H1 (cell line): ENCODE measurements at regions not wholly inside any gene's neighbourhood (a gene's known extent, or its start where the extent isn't known, plus 50 kb on each side); places are given as distances from the start of the nearest gene placed in this dataset.

ENCODE experiments used
- CTCF ChIA-PET: fragments of 300-600 bp; sonication (Branson Sonifier 250); formaldehyde crosslinking; loops from one replicate; lab custom pipeline; 2021; ENCODE audit not compliant: partially characterized antibody; lab: Charles Lee
- POLR2A ChIA-PET: fragments of 300-600 bp; sonication (Branson Sonifier 250); formaldehyde crosslinking; loops from one replicate; lab custom pipeline; 2021; ENCODE audit warnings: inconsistent platforms; ENCODE audit not compliant: partially characterized antibody; lab: Charles Lee
- DNase-seq, 2 experiments: peaks; one replicate each; pipeline versions ENCODE4 v3.0.0 to v3.0.0-alpha.2; 2010 to 2022; ENCODE audit warnings: low spot score in 2 of 2, low read depth in 1 of 2, mixed read lengths in 1 of 2
- FAIRE-seq: peaks from 2 replicates; lab custom pipeline; 2011; peaks lifted over from hg19 to GRCh38; lab: Jason Lieb, UNC
- H2AFZ ChIP-seq: 2 replicates; pipeline ENCODE4 v1.8.1; 2012; ENCODE audit warnings: low read length, inconsistent platforms
- H2AK5ac ChIP-seq: 2 replicates; pipeline ENCODE4 v1.6.1; 2013; ENCODE audit warnings: low read depth, low read length
- H2BK120ac ChIP-seq: replicated peaks from 2 replicates; pipeline ENCODE3; 2013; ENCODE audit warnings: low read depth, low read length, inconsistent platforms
- H2BK12ac ChIP-seq: 2 replicates; pipeline ENCODE4 v1.6.1; 2013; ENCODE audit warnings: low read depth, low read length
- H2BK15ac ChIP-seq: 2 replicates; pipeline ENCODE4 v1.6.1; 2013; ENCODE audit warnings: low read length
- H2BK20ac ChIP-seq: 2 replicates; pipeline ENCODE4 v1.6.1; 2013; ENCODE audit warnings: low read length
- H2BK5ac ChIP-seq: 2 replicates; pipeline ENCODE4 v1.6.1; 2013; ENCODE audit warnings: low read depth, low read length
- H3K14ac ChIP-seq: 2 replicates; pipeline ENCODE4 v1.6.1; 2013; ENCODE audit warnings: inconsistent platforms; ENCODE audit not compliant: insufficient read length
- H3K18ac ChIP-seq: 2 replicates; pipeline ENCODE4 v1.6.1; 2013; ENCODE audit warnings: low read length; ENCODE audit errors: extremely low read depth
- H3K23ac ChIP-seq: 2 replicates; pipeline ENCODE4 v1.6.1; 2013; ENCODE audit warnings: inconsistent platforms; ENCODE audit not compliant: insufficient read length
- H3K23me2 ChIP-seq: 2 replicates; pipeline ENCODE4 v1.6.1; 2013; ENCODE audit warnings: low read depth, low read length
- H3K27ac ChIP-seq: 2 replicates; pipeline ENCODE4 v1.6.1; 2011; ENCODE audit warnings: low read depth, low read length, inconsistent platforms
- H3K27me3 ChIP-seq, 4 experiments: replicated peaks in 1 of 4; 1 replicate in 1 of 4; 2 replicates in 3 of 4; pipeline versions ENCODE4 v1.6.1 to v1.8.1; 2011 to 2013; ENCODE audit warnings: low read length in 3 of 4, mild to moderate bottlenecking in 3 of 4, inconsistent platforms in 2 of 4, mixed read lengths in 2 of 4, moderate library complexity in 1 of 4; ENCODE audit not compliant: control insufficient read depth in 3 of 4, insufficient read depth in 3 of 4; ENCODE audit errors: extremely low read depth in 1 of 4
- H3K36me3 ChIP-seq, 4 experiments: 2 replicates each; pipeline versions ENCODE4 v1.6.1 to v1.8.1; 2011 to 2013; ENCODE audit warnings: mild to moderate bottlenecking in 4 of 4, low read length in 3 of 4, moderate library complexity in 2 of 4, control low read depth in 1 of 4, inconsistent platforms in 1 of 4; ENCODE audit not compliant: insufficient read depth in 4 of 4, control insufficient read depth in 2 of 4
- H3K4ac ChIP-seq: replicated peaks from 2 replicates; pipeline ENCODE3; 2013; ENCODE audit warnings: low read length, low read depth, mixed read lengths, inconsistent platforms; ENCODE audit not compliant: insufficient read length
- H3K4me1 ChIP-seq, 4 experiments: replicated peaks in 1 of 4; 1 replicate in 1 of 4; 2 replicates in 3 of 4; pipeline versions ENCODE4 v1.6.1 to v1.8.1; 2011 to 2013; ENCODE audit warnings: low read length in 3 of 4, inconsistent platforms in 2 of 4, mixed read lengths in 1 of 4; ENCODE audit not compliant: insufficient read depth in 4 of 4, control insufficient read depth in 3 of 4
- H3K4me2 ChIP-seq, 2 experiments: 2 replicates each; pipeline versions ENCODE4 v1.6.1 to v1.8.1; 2011 to 2013; ENCODE audit warnings: low read depth in 2 of 2, low read length in 2 of 2, control low read depth in 1 of 2, inconsistent platforms in 1 of 2, mild to moderate bottlenecking in 1 of 2; ENCODE audit not compliant: insufficient read depth in 1 of 2
- H3K4me3 ChIP-seq, 4 experiments: fragments of 200-600, 300-600 bp in 1 of 4; sonication (generic), shearing (Covaris generic), sonication (Bioruptor Twin) in 1 of 4; 2 replicates each; pipeline versions ENCODE4 v1.5.1 to v1.8.1; 2011 to 2016; ENCODE audit warnings: low read length in 4 of 4, low read depth in 3 of 4, control low read depth in 2 of 4, inconsistent platforms in 2 of 4, mild to moderate bottlenecking in 2 of 4, mixed read lengths in 1 of 4, moderate library complexity in 1 of 4; ENCODE audit not compliant: insufficient read depth in 2 of 4; ENCODE audit errors: extremely low read depth in 1 of 4
- H3K56ac ChIP-seq: replicated peaks from 2 replicates; pipeline ENCODE3; 2013; ENCODE audit warnings: low read depth, mild to moderate bottlenecking, mixed read lengths, low read length, inconsistent platforms; ENCODE audit not compliant: insufficient read length
- H3K79me1 ChIP-seq: 2 replicates; pipeline ENCODE4 v1.6.1; 2013; ENCODE audit warnings: low read depth, low read length, control low read depth
- H3K79me2 ChIP-seq, 2 experiments: 2 replicates each; pipeline versions ENCODE4 v1.6.1 to v1.8.1; 2012 to 2013; ENCODE audit warnings: low read length in 2 of 2, mild to moderate bottlenecking in 2 of 2, inconsistent platforms in 1 of 2; ENCODE audit not compliant: insufficient read depth in 2 of 2, control insufficient read depth in 1 of 2
- H3K9ac ChIP-seq, 4 experiments: replicated peaks in 1 of 4; 1 replicate in 1 of 4; 2 replicates in 3 of 4; pipeline versions ENCODE4 v1.6.1 to v1.8.1; 2011 to 2013; ENCODE audit warnings: low read depth in 3 of 4, low read length in 3 of 4, control low read depth in 2 of 4, mild to moderate bottlenecking in 2 of 4, moderate library complexity in 2 of 4, inconsistent platforms in 1 of 4; ENCODE audit errors: extremely low read depth in 1 of 4
- H3K9me3 ChIP-seq, 2 experiments: 2 replicates each; pipeline versions ENCODE4 v1.6.1 to v1.8.1; 2012 to 2013; ENCODE audit warnings: mild to moderate bottlenecking in 2 of 2, moderate library complexity in 2 of 2, control low read depth in 1 of 2, inconsistent platforms in 1 of 2, low read depth in 1 of 2, low read length in 1 of 2, mixed read lengths in 1 of 2; ENCODE audit not compliant: insufficient read depth in 2 of 2
- H4K20me1 ChIP-seq, 2 experiments: replicated peaks in 1 of 2; 2 replicates each; pipeline versions ENCODE3 to v1.8.1; 2011 to 2013; ENCODE audit warnings: inconsistent platforms in 2 of 2, low read length in 2 of 2, mild to moderate bottlenecking in 1 of 2; ENCODE audit not compliant: insufficient read depth in 2 of 2, control insufficient read depth in 1 of 2
- H4K5ac ChIP-seq: 2 replicates; pipeline ENCODE4 v1.6.1; 2013; ENCODE audit warnings: low read length, low read depth, mixed read lengths, inconsistent platforms; ENCODE audit not compliant: insufficient read length
- H4K8ac ChIP-seq: 2 replicates; pipeline ENCODE4 v1.8.0; 2013; ENCODE audit warnings: mild to moderate bottlenecking, moderate library complexity, low read length, inconsistent platforms; ENCODE audit not compliant: insufficient read depth; ENCODE audit errors: extremely low read depth
- H4K91ac ChIP-seq: replicated peaks from 2 replicates; pipeline ENCODE3; 2013; ENCODE audit warnings: low read length, mixed read lengths, inconsistent platforms; ENCODE audit not compliant: insufficient read length
- BACH1 ChIP-seq: IDR thresholded peaks from 2 replicates; pipeline ENCODE4 v1.6.1; 2012; ENCODE audit warnings: low read length, improper control_type of control experiment
- BRCA1 ChIP-seq: IDR thresholded peaks from 2 replicates; pipeline ENCODE4 v1.6.1; 2012; ENCODE audit warnings: low read depth, low read length, improper control_type of control experiment
- FOSL1 ChIP-seq: IDR thresholded peaks from 2 replicates; pipeline ENCODE4 v1.6.1; 2011; ENCODE audit warnings: mild to moderate bottlenecking, low read depth, low read length, moderate library complexity; ENCODE audit not compliant: insufficient read depth
- KDM4A ChIP-seq: IDR thresholded peaks from one replicate; pipeline ENCODE4 v1.7.1; 2012; ENCODE audit warnings: low read depth, mild to moderate bottlenecking, moderate library complexity, low read length, inconsistent platforms; ENCODE audit not compliant: severe bottlenecking
- NANOG ChIP-seq: IDR thresholded peaks from 2 replicates; pipeline ENCODE4 v1.6.1; 2011; ENCODE audit warnings: low read length, low read depth, mild to moderate bottlenecking, inconsistent platforms; ENCODE audit not compliant: insufficient read depth, poor library complexity, severe bottlenecking
- RBBP5 ChIP-seq: IDR thresholded peaks from 2 replicates; pipeline ENCODE4 v1.7.1; 2012; ENCODE audit warnings: low read depth, mild to moderate bottlenecking, inconsistent platforms, low read length, moderate library complexity, borderline replicate concordance
- RXRA ChIP-seq: IDR thresholded peaks from 2 replicates; pipeline ENCODE4 v1.6.1; 2011; ENCODE audit warnings: low read depth, mild to moderate bottlenecking, low read length, moderate library complexity; ENCODE audit not compliant: insufficient read depth
- SIRT6 ChIP-seq: IDR thresholded peaks from one replicate; pipeline ENCODE4 v1.7.1; 2012; ENCODE audit warnings: low read length, inconsistent platforms
- SIX5 ChIP-seq: IDR thresholded peaks from 2 replicates; pipeline ENCODE4 v1.6.1; 2011; ENCODE audit warnings: mild to moderate bottlenecking, low read depth, low read length
- SP2 ChIP-seq: IDR thresholded peaks from 2 replicates; pipeline ENCODE4 v1.6.1; 2012; ENCODE audit warnings: mild to moderate bottlenecking, low read length, inconsistent platforms
- TBP ChIP-seq: IDR thresholded peaks from 2 replicates; pipeline ENCODE4 v1.6.1; 2011; ENCODE audit warnings: low read depth, low read length, improper control_type of control experiment

DNA sequence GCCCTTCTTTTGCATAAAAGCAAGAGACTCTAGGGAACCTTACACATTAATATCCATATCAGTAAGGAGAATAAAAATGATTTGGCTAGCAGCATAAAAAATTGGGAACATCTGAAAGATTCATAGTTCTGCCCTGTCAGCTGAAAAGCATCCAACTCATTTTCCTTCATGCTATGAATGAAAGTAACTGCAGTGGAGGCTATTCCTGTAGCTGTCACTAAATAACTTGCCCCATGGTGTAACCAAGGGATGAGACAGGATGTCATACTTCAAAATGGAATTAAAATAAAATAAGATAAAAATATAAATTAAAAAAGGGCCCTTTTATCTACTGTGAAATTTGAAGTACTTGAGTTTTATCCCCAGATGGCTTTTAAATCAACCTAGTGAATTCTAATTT lies 878.8 kb downstream of the C4orf33 start:
- ChIA-PET POLR2A (no interaction called here), CTCF (interaction anchor here (0.6 to 0.9 kb wide), 2 partner anchors 8 to 28 kb away, joined by 3 read pairs; no protein-coding TSS in a partner anchor)
- no peak overlapping the region for H2BK20ac ChIP-seq

More for the DNA sequence above, 878.8 kb downstream of the C4orf33 start:
- Histone ChIP-seq H3K27ac (no peak overlapping the region), H3K36me3 (no peaks in the 10 kb centered on the region), H2AK5ac (no peak overlapping the region), H3K27me3 (no peaks in the 10 kb centered on the region), H2BK15ac (no peak overlapping the region), H4K91ac (no peak overlapping the region), H4K20me1 (no peaks in the 10 kb centered on the region), H3K79me1 (no peaks in the 10 kb centered on the region), H3K79me2 (no peaks in the 10 kb centered on the region), H3K9ac (no peak overlapping the region), H3K14ac (no peak overlapping the region), H3K23ac (no peak overlapping the region), H2AFZ (no peak overlapping the region), H2BK5ac (no peak overlapping the region), H4K5ac (no peak overlapping the region), H3K4ac (no peak overlapping the region), H3K4me3 (no peak overlapping the region), H3K23me2 (no peaks in the 10 kb centered on the region), H3K4me2 (no peak overlapping the region), H2BK120ac (no peak overlapping the region), H4K8ac (no peak overlapping the region), H2BK12ac (no peak overlapping the region), H3K18ac (no peak overlapping the region), H3K56ac (no peak overlapping the region), H3K4me1 (no peaks in the 10 kb centered on the region), H3K9me3 (no peaks in the 10 kb centered on the region)
- DNase-seq: no peak
- no peak for TF ChIP-seq RBBP5
- TF ChIP-seq NANOG: no peak
- TF ChIP-seq TBP: no peak
- TF ChIP-seq BRCA1: no peak
- no peak for TF ChIP-seq BACH1
- TF ChIP-seq KDM4A: no peak
- no peak for TF ChIP-seq FOSL1
- no peak for TF ChIP-seq SIX5
- TF ChIP-seq RXRA: no peak
- TF ChIP-seq SIRT6: no peak
- no peak for TF ChIP-seq SP2
- no peak for FAIRE-seq
